ENCODE measurements at regions not wholly inside any gene's neighbourhood (a gene's known extent, or its start where the extent isn't known, plus 50 kb on each side); places are given as distances from the start of the nearest gene placed in this dataset.

DNA sequence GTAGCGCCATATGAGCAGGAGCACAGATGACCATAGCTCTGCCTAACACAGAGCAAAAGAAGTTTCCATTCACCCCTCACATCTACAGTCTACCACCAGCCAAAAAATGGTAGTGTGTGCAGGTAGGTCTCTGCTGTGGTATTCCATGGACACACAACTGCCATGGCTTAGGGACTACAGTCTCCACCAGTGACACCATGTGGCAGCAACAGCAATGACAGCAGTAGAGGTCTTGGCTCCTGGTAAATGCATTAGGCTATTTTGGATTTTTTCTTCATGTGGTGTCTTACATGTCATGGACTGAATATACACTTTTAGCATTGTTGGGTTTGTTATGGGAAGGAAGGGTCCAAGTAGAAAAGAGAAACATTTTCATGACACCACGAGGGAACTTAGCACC, 70.1 kb upstream of the CABCOCO1 start:
- ATAC-seq (no peak), DNase-seq (no peak)
- intact Hi-C loops (cut with DNase I): no loop called here
- no peaks in the 10 kb centered on the region for H3K36me3 ChIP-seq
- no peak overlapping the region for H3K27ac ChIP-seq
- H3K27me3 ChIP-seq: no peaks in the 10 kb centered on the region
- no peak overlapping the region for H3K4me3 ChIP-seq
- H3K4me1 ChIP-seq: no peaks in the 10 kb centered on the region
- peak in 2 of 9 donors; percentile 13 to 37 for TF ChIP-seq CTCF (IDR thresholded peaks at IDR 0.05)
- WGBS, 2 donors: 66 to 71% methylated on average over 2 of the region's 2 CpGs
- no peaks in the 10 kb centered on the region for H3K9me3 ChIP-seq

- DNase-seq (no peak), ATAC-seq (no peak)
- Histone ChIP-seq H3K36me3 (no peaks in the 10 kb centered on the region), H3K27ac (no peak overlapping the region), H3K4me1 (no peaks in the 10 kb centered on the region), H3K27me3 (no peaks in the 10 kb centered on the region), H3K9me3 (peaks cover 0 to 6% (median 0%) of the 10 kb centered on the region in 11 donors), H3K4me3 (no peak overlapping the region)
- intact Hi-C loops (cut with DNase I): no loop called here
- WGBS, 2 donors: 63 to 69% methylated on average over 5 of the region's 5 CpGs
- TF ChIP-seq CTCF (IDR thresholded peaks at IDR 0.05): no peak
These were observed 73.0 kb upstream of the CABCOCO1 start for GRCh38 chr10:61589547-61590243.

- DNase-seq: no peak
- WGBS, 2 donors: 59 to 85% methylated on average over 6 of the region's 6 CpGs
These were observed 73.9 kb upstream of the CABCOCO1 start for GRCh38 chr10:61588770-61589211.

DNA sequence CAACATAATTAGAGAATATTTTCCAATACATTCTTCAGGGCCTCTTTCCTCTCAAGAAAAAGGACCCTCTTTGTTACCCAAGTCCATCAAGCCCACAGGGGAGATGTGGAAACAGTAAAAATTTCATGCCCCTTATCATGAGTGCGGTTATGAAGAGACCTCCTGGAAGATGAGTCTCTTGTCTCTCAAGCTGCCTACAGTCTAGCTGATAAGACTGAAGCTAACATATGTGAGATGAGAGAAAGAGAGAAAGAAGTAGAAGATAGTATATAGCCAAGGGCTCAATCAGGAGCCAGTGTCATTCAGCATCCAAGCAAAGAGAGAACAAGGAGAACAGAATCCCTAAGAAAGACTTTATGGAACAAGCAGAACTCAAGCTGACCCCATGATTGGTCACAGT, 75.9 kb upstream of the CABCOCO1 start:
- Histone ChIP-seq H3K4me1 (no peaks in the 10 kb centered on the region), H3K9me3 (peaks cover 0 to 8% (median 0%) of the 10 kb centered on the region in 11 donors), H3K4me3 (no peak overlapping the region), H3K27me3 (no peaks in the 10 kb centered on the region), H3K36me3 (no peaks in the 10 kb centered on the region), H3K27ac (no peak overlapping the region)
- intact Hi-C loops (cut with DNase I): no loop called here
- no peak for TF ChIP-seq CTCF (IDR thresholded peaks at IDR 0.05)
- ATAC-seq (no peak), DNase-seq (no peak)
- 67 to 70% methylated on average over 1 of the region's 1 CpG for WGBS, 2 donors

More at GRCh38 chr10:61588770-61589211, 73.9 kb upstream of the CABCOCO1 start:
- H3K4me3 ChIP-seq: no peak overlapping the region
- no peaks in the 10 kb centered on the region for H3K27me3 ChIP-seq
- TF ChIP-seq CTCF (IDR thresholded peaks at IDR 0.05): no peak
- peaks cover 0 to 8% (median 0%) of the 10 kb centered on the region in 11 donors for H3K9me3 ChIP-seq
- no peak for ATAC-seq
- no peak overlapping the region for H3K27ac ChIP-seq
- H3K36me3 ChIP-seq: no peaks in the 10 kb centered on the region
- intact Hi-C loops (cut with DNase I): no loop called here
- no peaks in the 10 kb centered on the region for H3K4me1 ChIP-seq

Data from heart right ventricle (tissue), 16 donors.